Activated naive CD4-positive, alpha-beta T cell treated with anti-CD3 and anti-CD28 coated beads, Interleukin-2, amount 50 U/mL, for 24 hours (primary cell): ENCODE measurements at regions not wholly inside any gene's neighbourhood (a gene's known extent, or its start where the extent isn't known, plus 50 kb on each side); places are given as distances from the start of the nearest gene placed in this dataset.
"Not testable (repeated sequence)": the region's sequence is repeated elsewhere in the genome, so short reads cannot be mapped to it uniquely, and the experiment has no call there.

Experiments used
- H3K27ac Mint-ChIP-seq: one replicate; pipeline ENCODE4 v1.8.0; 2021; ENCODE audit warnings: mild to moderate bottlenecking, mixed read lengths
- H3K27me3 Mint-ChIP-seq: one replicate; pipeline ENCODE4 v1.8.0; 2021; ENCODE audit warnings: mixed read lengths
- H3K36me3 Mint-ChIP-seq: one replicate; pipeline ENCODE4 v1.8.0; 2021; ENCODE audit warnings: mixed read lengths
- H3K4me1 Mint-ChIP-seq: one replicate; pipeline ENCODE4 v1.8.0; 2021; ENCODE audit warnings: mixed read lengths
- H3K4me3 Mint-ChIP-seq: one replicate; pipeline ENCODE4 v1.8.0; 2021; ENCODE audit warnings: mild to moderate bottlenecking, mixed read lengths
- H3K9me3 Mint-ChIP-seq: one replicate; pipeline ENCODE4 v1.8.0; 2021; ENCODE audit warnings: mixed read lengths

GRCh38 chr1:31507221-31507620 is 69.1 kb upstream of the TINAGL1 start:
- Mint-ChIP-seq H3K27me3 (peaks cover 8% of the 10 kb centered on the region), H3K9me3 (no peaks in the 10 kb centered on the region), H3K27ac (no peak overlapping the region), H3K36me3 (peaks cover 2% of the 10 kb centered on the region), H3K4me3 (no peak overlapping the region), H3K4me1 (peaks cover 14% of the 10 kb centered on the region)

- H3K9me3 Mint-ChIP-seq: no peaks in the 10 kb centered on the region
- H3K4me1 Mint-ChIP-seq: peaks cover 14% of the 10 kb centered on the region
- peaks cover 2% of the 10 kb centered on the region for H3K36me3 Mint-ChIP-seq
- no peak overlapping the region for H3K27ac Mint-ChIP-seq
- peaks cover 9% of the 10 kb centered on the region for H3K27me3 Mint-ChIP-seq
- H3K4me3 Mint-ChIP-seq: no peak overlapping the region
Measured at GRCh38 chr1:31507676-31508530, 68.4 kb upstream of the TINAGL1 start.

GRCh38 chr1:31509124-31510072 is 66.9 kb upstream of the TINAGL1 start:
- Mint-ChIP-seq H3K9me3 (no peaks in the 10 kb centered on the region), H3K27me3 (peaks cover 7% of the 10 kb centered on the region), H3K4me3 (no peak overlapping the region), H3K36me3 (peaks cover 2% of the 10 kb centered on the region), H3K4me1 (peaks cover 14% of the 10 kb centered on the region), H3K27ac (no peak overlapping the region)

- Mint-ChIP-seq H3K27ac (no peak overlapping the region), H3K4me1 (peaks cover 13% of the 10 kb centered on the region), H3K4me3 (no peak overlapping the region), H3K27me3 (peaks cover 7% of the 10 kb centered on the region), H3K9me3 (no peaks in the 10 kb centered on the region), H3K36me3 (peaks cover 2% of the 10 kb centered on the region)
Measured at GRCh38 chr1:31510304-31510703, 66.0 kb upstream of the TINAGL1 start.

- Mint-ChIP-seq H3K36me3 (peaks cover 2% of the 10 kb centered on the region), H3K9me3 (no peaks in the 10 kb centered on the region), H3K4me1 (peaks cover 5% of the 10 kb centered on the region), H3K4me3 (no peak overlapping the region), H3K27ac (no peak overlapping the region), H3K27me3 (peaks cover 7% of the 10 kb centered on the region)
Measured at GRCh38 chr1:31510853-31511789, 65.2 kb upstream of the TINAGL1 start.

- no peaks in the 10 kb centered on the region for H3K9me3 Mint-ChIP-seq
- H3K27ac Mint-ChIP-seq: no peak overlapping the region
- H3K4me3 Mint-ChIP-seq: no peak overlapping the region
- H3K4me1 Mint-ChIP-seq: no peaks in the 10 kb centered on the region
- H3K36me3 Mint-ChIP-seq: peaks cover 2% of the 10 kb centered on the region
- H3K27me3 Mint-ChIP-seq: peaks cover 7% of the 10 kb centered on the region
Measured at GRCh38 chr1:31511848-31512615, 64.3 kb upstream of the TINAGL1 start.

GRCh38 chr1:31514117-31514516 is 62.2 kb upstream of the TINAGL1 start:
- Mint-ChIP-seq H3K4me1 (no peaks in the 10 kb centered on the region), H3K36me3 (peaks cover 2% of the 10 kb centered on the region), H3K27ac (no peak overlapping the region), H3K9me3 (no peaks in the 10 kb centered on the region), H3K4me3 (no peak overlapping the region), H3K27me3 (peaks cover 5% of the 10 kb centered on the region)

GRCh38 chr1:31515056-31515775 is 61.1 kb upstream of the TINAGL1 start:
- Mint-ChIP-seq H3K27ac (no peak overlapping the region), H3K27me3 (peaks cover 3% of the 10 kb centered on the region), H3K9me3 (peaks cover under 1% of the 10 kb centered on the region), H3K36me3 (no peaks in the 10 kb centered on the region), H3K4me3 (no peak overlapping the region), H3K4me1 (no peaks in the 10 kb centered on the region)

GRCh38 chr1:31515936-31516335 is 60.4 kb upstream of the TINAGL1 start:
- no peaks in the 10 kb centered on the region for H3K4me1 Mint-ChIP-seq
- peaks cover 4% of the 10 kb centered on the region for H3K36me3 Mint-ChIP-seq
- H3K9me3 Mint-ChIP-seq: peaks cover 6% of the 10 kb centered on the region
- no peak overlapping the region for H3K4me3 Mint-ChIP-seq
- peaks cover 5% of the 10 kb centered on the region for H3K27me3 Mint-ChIP-seq
- no peak overlapping the region for H3K27ac Mint-ChIP-seq

GRCh38 chr1:31517301-31517700 is 59.0 kb upstream of the TINAGL1 start:
- Mint-ChIP-seq H3K27ac (no peak overlapping the region), H3K9me3 (peaks cover 6% of the 10 kb centered on the region), H3K4me1 (no peaks in the 10 kb centered on the region), H3K4me3 (no peak overlapping the region), H3K36me3 (peaks cover 4% of the 10 kb centered on the region), H3K27me3 (peaks cover 3% of the 10 kb centered on the region)

GRCh38 chr1:31517986-31518385 is 58.3 kb upstream of the TINAGL1 start:
- H3K27ac Mint-ChIP-seq: not testable (repeated sequence)

GRCh38 chr1:31521761-31522555 is 54.4 kb upstream of the TINAGL1 start:
- Mint-ChIP-seq H3K27me3 (peaks cover 2% of the 10 kb centered on the region), H3K9me3 (peaks cover 6% of the 10 kb centered on the region), H3K4me3 (no peak overlapping the region), H3K36me3 (peaks cover 4% of the 10 kb centered on the region), H3K4me1 (no peaks in the 10 kb centered on the region), H3K27ac (no peak overlapping the region)

More at GRCh38 chr1:31517986-31518385, 58.3 kb upstream of the TINAGL1 start:
- not testable (repeated sequence) for H3K36me3 Mint-ChIP-seq, H3K4me3 Mint-ChIP-seq, H3K4me1 Mint-ChIP-seq, H3K9me3 Mint-ChIP-seq, H3K27me3 Mint-ChIP-seq

GRCh38 chr1:31522556-31522845 is 53.8 kb upstream of the TINAGL1 start:
- peaks cover 4% of the 10 kb centered on the region for H3K36me3 Mint-ChIP-seq

More at GRCh38 chr1:31522556-31522845, 53.8 kb upstream of the TINAGL1 start:
- H3K9me3 Mint-ChIP-seq: peaks cover 6% of the 10 kb centered on the region
- no peak overlapping the region for H3K27ac Mint-ChIP-seq
- no peaks in the 10 kb centered on the region for H3K4me1 Mint-ChIP-seq
- H3K27me3 Mint-ChIP-seq: peaks cover 2% of the 10 kb centered on the region
- no peak overlapping the region for H3K4me3 Mint-ChIP-seq
